ENCODE measurements at regions not wholly inside any gene's neighbourhood (a gene's known extent, or its start where the extent isn't known, plus 50 kb on each side); places are given as distances from the start of the nearest gene placed in this dataset.

DNA sequence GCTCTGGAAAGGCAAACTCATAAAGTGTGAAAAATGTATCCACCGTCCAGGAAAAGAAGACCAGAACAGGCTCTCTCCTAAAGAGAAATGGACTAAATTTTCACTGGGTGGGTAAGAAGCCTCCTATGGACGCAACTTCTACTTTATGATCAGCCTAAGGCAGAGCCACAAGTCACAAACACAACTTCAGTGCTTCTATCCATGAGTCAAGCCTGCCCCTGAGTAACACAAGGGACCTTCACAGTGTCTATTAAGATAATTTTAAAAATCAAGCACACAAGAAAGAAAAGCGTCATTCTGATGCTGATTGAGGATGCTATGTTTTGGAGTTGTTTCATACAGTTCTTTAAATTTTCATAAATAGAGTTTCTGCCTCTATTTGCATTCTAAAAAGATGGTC is 601.7 kb upstream of the ARID1B start:
- no peak for TF ChIP-seq POLR2A (IDR thresholded peaks at IDR 0.05)
- TF ChIP-seq CTCF (IDR thresholded peaks at IDR 0.05), result no peak

All from suprapubic skin (tissue), 3 donors.